GM21381 (cell line): ENCODE measurements at regions not wholly inside any gene's neighbourhood (a gene's known extent, or its start where the extent isn't known, plus 50 kb on each side); places are given as distances from the start of the nearest gene placed in this dataset.

Experiments
- ATAC-seq: cut with Tn5 transposase; IDR thresholded peaks from one replicate; pipeline ENCODE4 v1.9.1; 2021; ENCODE audit warnings: mild to moderate bottlenecking, moderate library complexity; ENCODE audit not compliant: unreplicated experiment

- no peak for ATAC-seq
Measured at GRCh38 chr1:221099747-221100595, 220.7 kb downstream of the HLX start.

DNA sequence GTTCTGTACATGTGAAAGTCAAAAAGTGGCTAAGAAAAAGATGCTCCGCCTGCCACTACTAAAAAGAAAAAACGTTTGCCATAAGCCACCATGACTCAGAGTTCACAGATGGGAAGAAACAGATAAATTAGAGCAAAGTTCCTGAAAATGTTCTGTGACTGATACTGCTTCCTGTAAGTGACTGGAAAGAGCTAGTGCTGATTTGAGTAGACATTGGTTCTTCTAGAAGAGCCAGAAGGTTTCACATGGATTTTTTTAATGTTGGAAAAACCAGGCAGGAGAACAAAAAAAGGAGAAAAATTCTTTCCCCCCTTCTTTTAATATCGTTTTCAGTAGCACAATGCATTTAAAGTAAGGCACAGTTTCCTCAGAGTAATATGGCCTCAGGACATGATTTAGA is 221.4 kb downstream of the HLX start:
- ATAC-seq, result no peak

- ATAC-seq, result no peak
Measured at GRCh38 chr1:221101807-221102605, 222.8 kb downstream of the HLX start.

DNA sequence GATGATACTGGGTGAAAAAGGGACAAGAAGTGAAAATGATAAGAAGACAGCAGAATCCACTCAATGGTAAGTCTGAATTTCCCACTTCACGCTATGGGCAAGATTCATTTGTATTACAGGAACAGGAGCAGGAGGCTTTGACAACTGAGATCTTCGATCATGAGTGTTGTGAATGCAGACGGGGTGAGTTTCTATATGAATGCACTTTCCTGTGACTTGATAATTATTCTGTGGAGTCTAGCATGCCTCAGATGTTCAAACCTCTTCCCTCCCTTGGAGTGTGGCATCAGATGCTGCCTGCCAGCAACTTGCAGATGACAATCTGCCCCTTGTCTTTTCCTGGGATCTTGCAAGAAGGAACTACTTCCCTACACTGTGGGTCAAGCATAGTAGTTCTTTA is 225.4 kb downstream of the HLX start:
- ATAC-seq, result no peak

GRCh38 chr1:221105578-221105977 is 226.3 kb downstream of the HLX start:
- no peak for ATAC-seq

DNA sequence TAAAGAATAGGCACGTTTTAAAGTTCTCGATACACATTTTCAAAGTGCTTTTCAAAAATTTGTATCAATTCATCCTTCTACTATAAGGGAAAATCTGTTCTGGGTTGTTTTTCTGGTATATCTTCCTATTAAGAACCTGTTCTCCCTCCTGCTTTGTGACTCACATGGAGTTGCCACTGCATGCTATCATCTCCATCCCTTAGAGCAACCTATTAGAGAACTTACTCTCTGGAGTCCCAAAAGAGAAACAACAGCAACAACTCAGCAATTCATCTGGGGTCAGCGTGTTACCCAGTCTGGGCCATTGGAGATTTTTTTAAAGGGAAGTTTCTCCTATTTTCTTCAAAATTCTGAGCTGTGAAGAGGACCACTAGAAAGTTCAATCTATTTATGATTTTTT is 227.4 kb downstream of the HLX start:
- ATAC-seq, result no peak

GRCh38 chr1:221109930-221110329 is 230.7 kb downstream of the HLX start:
- ATAC-seq, result no peak

DNA sequence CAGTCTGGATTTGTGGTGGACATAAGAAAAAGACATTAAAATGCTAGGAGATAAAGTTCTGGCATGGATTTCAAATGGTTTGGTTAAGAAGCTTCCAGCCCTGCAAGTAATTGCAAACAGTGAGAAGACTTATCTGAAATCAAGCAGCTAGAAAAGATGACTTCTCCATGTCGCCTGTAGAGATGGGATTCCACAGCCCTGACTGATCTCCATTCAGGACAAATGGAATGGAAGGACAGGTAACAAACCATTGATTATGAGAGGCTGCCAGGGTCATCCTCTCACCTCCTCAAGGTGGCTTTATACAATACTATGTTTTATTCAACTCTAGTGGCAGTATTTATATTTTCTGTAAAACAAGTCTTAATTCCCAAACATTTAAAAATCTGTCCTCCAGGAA is 237.9 kb downstream of the HLX start:
- ATAC-seq, result no peak

DNA sequence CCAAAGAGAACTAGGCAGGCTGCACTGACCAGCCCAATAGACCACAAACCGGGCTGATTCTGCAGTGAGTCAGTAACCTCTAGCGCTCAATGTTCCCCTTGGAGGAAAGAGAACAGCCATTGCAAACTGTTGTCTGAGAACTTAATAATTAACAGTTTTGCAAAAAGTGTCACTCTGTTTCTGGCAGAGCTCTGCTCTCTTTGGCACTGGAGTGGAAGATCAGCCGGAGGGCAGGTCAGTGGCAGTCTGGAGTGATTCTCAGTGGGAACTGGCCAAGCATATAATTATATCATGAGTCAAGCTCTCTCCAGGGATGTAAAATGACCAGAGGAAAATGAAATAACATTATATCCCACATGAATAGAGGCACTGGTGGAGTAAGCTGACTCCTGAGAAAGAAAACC is 238.3 kb downstream of the HLX start:
- ATAC-seq, result no peak

DNA sequence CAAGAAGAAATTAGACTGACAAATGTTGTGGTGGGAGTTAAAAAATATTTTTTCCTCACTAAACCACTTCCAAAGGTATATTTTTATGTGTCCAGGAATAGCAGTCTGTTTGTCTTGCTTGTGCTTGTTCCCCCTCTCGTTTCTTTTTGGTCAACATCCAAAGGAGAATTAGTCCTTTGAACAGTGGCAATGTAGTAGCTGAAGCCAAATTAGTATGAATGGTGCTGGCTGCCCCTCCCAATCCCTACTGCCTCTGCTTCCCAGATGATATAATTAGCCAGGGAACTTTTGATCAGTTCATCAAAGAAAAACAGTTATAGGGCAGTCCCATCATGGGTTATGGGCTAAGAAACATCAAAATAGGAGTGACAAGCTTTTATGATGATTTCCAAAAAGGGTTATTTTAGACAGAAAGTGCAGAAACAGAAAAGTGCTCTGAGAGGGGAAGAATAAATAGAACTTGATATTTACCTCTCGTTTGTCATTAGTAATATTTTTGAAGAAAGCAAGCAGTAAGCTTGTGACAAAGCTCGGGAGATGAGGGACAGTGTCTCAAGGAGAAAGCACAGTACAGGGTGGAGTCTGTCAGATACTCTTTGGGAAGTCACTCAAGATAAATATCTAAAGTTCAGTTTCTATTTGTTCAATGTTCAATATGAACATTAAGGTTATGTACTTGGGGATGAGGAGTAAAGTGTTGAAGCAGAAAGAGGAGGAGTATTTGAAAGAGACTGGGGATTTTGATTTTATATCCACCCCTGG is 239.1 kb downstream of the HLX start:
- no peak for ATAC-seq

DNA sequence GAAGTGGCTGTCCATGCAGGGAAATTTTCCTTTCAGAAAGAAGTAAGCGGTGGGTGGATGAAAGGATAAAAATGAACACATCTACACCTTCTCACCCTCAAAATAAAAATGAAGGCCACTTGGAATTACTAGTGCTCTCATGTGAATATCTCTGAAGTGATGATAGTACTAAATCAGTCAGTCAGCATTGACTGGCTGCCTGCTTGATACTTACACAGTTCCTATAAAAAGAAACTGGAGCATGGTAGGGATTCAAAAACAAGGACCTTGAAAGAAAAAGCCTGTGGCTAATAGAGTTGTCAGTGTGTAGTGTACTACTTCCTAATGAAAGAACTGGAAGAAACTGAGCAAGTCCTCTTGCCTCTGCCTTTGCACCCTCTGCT is 239.7 kb downstream of the HLX start:
- no peak for ATAC-seq

GRCh38 chr1:221122501-221122900 is 243.3 kb downstream of the HLX start:
- ATAC-seq, result no peak

GRCh38 chr1:221125976-221126375 is 246.7 kb downstream of the HLX start:
- ATAC-seq, result no peak

DNA sequence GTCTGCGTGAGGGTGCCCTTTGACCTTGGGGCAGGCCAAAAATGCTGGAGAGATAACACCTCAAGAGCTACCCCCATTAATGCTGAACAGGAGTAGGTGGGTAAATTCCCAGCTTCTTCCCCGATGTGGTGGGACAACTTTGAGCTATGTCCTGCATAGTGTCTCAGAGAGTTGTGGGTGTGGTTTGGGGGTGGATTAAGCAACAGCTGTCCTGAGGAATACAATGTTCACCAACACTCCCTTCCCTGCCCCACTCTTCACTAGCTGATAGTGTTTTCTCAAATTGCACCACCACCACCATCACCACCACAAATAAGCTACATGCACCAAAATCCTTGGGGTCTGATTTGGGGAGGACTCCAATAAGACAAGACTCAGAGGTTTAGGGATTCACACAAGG is 258.4 kb downstream of the HLX start:
- no peak for ATAC-seq

DNA sequence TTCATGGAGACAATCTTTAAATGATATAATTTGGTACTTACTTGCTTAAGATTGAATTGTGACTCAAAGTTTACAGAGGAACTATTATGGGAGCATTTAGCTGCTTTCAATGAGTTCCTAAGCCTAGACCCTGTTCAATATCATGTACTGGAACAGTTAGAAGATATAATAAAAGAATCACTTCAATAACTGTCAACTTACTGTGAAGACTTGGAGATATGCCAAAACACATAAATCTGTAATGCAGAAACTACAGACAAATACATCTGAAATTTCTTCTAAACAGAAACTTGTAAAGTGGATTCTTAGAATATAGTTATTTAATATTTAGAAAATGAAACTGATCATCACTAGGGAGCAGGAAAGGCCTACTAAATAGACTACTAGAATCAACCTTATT is 259.3 kb downstream of the HLX start:
- no peak for ATAC-seq

- ATAC-seq, result no peak
Measured at GRCh38 chr1:221139991-221140390, 260.7 kb downstream of the HLX start.

DNA sequence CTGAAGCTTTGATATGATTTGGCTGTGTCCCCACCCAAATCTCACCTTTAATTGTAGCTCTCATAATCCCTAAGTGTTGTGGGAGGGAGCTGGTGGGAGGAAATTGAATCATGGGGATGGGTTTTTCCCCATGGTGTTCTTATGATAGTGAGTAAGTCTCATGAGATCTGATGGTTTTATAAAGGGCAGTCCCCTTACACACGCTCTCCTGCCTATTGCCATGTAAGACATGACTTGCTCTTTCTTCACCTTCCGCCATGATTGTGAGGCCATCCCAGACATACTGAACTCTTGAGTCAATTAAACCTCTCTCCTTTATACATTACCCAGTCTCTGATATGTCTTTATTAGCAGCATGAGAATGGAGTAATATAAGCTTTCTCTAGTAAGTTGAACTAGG is 261.9 kb downstream of the HLX start:
- ATAC-seq, result no peak

- no peak for ATAC-seq
Measured at GRCh38 chr1:221141606-221142285, 262.5 kb downstream of the HLX start.

DNA sequence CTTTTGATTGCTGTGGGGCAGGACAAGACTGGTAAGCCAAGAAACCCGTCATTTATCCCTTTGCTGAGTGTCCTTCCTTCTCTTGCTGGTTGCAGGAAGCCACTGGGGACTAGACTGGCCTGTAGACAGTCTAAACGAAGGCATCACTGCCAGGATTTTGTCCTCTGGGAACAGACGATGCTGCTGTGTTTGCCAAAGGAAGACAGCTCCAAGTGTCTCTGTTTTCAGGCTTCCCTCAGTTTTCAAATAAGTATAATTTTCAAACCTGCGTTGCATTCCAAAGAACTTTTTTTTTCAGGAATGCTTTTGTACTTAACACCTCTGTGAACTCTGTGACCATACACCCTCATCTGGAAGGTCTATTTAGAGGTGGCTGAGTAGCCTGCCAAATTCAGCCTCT is 269.4 kb downstream of the HLX start:
- no peak for ATAC-seq

- ATAC-seq, result no peak
Measured at GRCh38 chr1:221149111-221149510, 269.9 kb downstream of the HLX start.

DNA sequence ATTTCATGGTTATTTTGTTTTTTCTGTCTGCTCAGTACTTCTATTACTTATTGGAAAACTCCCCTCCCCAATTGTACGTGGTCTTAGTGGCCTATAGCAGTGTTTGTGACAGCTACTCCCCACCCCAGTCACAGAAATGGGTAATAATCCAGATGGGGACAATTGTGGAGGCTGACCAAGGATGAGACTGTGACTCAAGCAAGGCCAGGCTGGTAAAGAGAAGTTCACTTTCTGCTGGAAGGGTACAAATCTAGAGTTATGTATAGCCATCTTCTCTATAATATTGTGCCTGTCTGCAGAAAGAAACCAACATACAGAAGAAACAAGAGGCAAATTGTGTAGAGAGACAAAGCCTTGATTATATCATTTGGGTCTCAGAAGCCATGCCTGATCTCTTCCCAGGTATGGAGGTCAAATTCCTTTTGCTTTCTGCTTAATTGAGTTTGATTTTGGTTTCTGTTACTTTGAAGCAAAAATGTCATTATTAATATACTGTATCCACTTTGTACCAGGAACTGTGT is 270.4 kb downstream of the HLX start:
- no peak for ATAC-seq
